Islet precursor cell (in vitro differentiated cells): ENCODE measurements at regions not wholly inside any gene's neighbourhood (a gene's known extent, or its start where the extent isn't known, plus 50 kb on each side); places are given as distances from the start of the nearest gene placed in this dataset.

Experiments used
- DNase-seq: peaks from one replicate; pipeline ENCODE4 v3.0.0-alpha.2; 2018

GRCh38 chr3:104819333-104819732 is 547.4 kb upstream of the ALCAM start:
- no peak for DNase-seq

GRCh38 chr3:104820959-104821358 is 545.8 kb upstream of the ALCAM start:
- no peak for DNase-seq

GRCh38 chr3:104825116-104825515 is 541.6 kb upstream of the ALCAM start:
- peak; percentile 57 for DNase-seq

- no peak for DNase-seq
These were observed 535.6 kb upstream of the ALCAM start for GRCh38 chr3:104831071-104831470.

- no peak for DNase-seq
These were observed 534.2 kb upstream of the ALCAM start for GRCh38 chr3:104832530-104832929.

- no peak for DNase-seq
These were observed 531.3 kb upstream of the ALCAM start for GRCh38 chr3:104835376-104835775.

GRCh38 chr3:104846270-104846669 is 520.4 kb upstream of the ALCAM start:
- DNase-seq: no peak

- no peak for DNase-seq
These were observed 517.6 kb upstream of the ALCAM start for GRCh38 chr3:104849070-104849469.

- DNase-seq: no peak
These were observed 512.2 kb upstream of the ALCAM start for GRCh38 chr3:104854468-104854867.

- DNase-seq: no peak
These were observed 511.0 kb upstream of the ALCAM start for GRCh38 chr3:104855702-104856101.

GRCh38 chr3:104856741-104857140 is 510.0 kb upstream of the ALCAM start:
- DNase-seq: no peak

- DNase-seq: no peak
These were observed 498.4 kb upstream of the ALCAM start for GRCh38 chr3:104868291-104868690.

GRCh38 chr3:104870276-104870675 is 496.4 kb upstream of the ALCAM start:
- no peak for DNase-seq

- no peak for DNase-seq
These were observed 493.4 kb upstream of the ALCAM start for GRCh38 chr3:104873331-104873730.

- no peak for DNase-seq
These were observed 488.3 kb upstream of the ALCAM start for GRCh38 chr3:104878395-104878794.

- DNase-seq: no peak
These were observed 486.8 kb upstream of the ALCAM start for GRCh38 chr3:104879919-104880318.

GRCh38 chr3:104885214-104885814 is 481.4 kb upstream of the ALCAM start:
- DNase-seq: no peak

GRCh38 chr3:104886220-104886995 is 480.3 kb upstream of the ALCAM start:
- DNase-seq: no peak

GRCh38 chr3:104887069-104887468 is 479.6 kb upstream of the ALCAM start:
- no peak for DNase-seq

GRCh38 chr3:104887619-104888018 is 479.1 kb upstream of the ALCAM start:
- no peak for DNase-seq

GRCh38 chr3:104892044-104892443 is 474.7 kb upstream of the ALCAM start:
- no peak for DNase-seq

GRCh38 chr3:104896624-104897023 is 470.1 kb upstream of the ALCAM start:
- no peak for DNase-seq

- DNase-seq: no peak
These were observed 465.3 kb upstream of the ALCAM start for GRCh38 chr3:104901396-104901795.

GRCh38 chr3:104903064-104903463 is 463.6 kb upstream of the ALCAM start:
- no peak for DNase-seq
